ENCODE measurements at regions not wholly inside any gene's neighbourhood (a gene's known extent, or its start where the extent isn't known, plus 50 kb on each side); places are given as distances from the start of the nearest gene placed in this dataset.

- no peak overlapping the region for H3K4me2 ChIP-seq (ENCODE audit: unreplicated experiment)
- no peaks in the 10 kb centered on the region for H4K20me1 ChIP-seq (ENCODE audit: insufficient read depth)
- H2AFZ ChIP-seq: no peak overlapping the region
- H3K9ac ChIP-seq: no peak overlapping the region
- TF ChIP-seq EZH2phosphoT487 (IDR thresholded peaks at IDR 0.05; ENCODE audit: insufficient read depth, low read depth): no peak
- TF ChIP-seq EZH2 (IDR thresholded peaks at IDR 0.05; ENCODE audit: insufficient read depth, poor library complexity, severe bottlenecking): no peak
- no peaks in the 10 kb centered on the region for H3K4me1 ChIP-seq (ENCODE audit: insufficient read depth)
- no peaks in the 10 kb centered on the region for H3K9me2 ChIP-seq (ENCODE audit: insufficient read depth)
- no peak overlapping the region for H3K27ac ChIP-seq
- H3K36me3 ChIP-seq (ENCODE audit: low read depth): no peaks in the 10 kb centered on the region
- in situ Hi-C loops (cut with MboI): no loop called here
- no peak overlapping the region for H3K4me3 ChIP-seq
- H3K27me3 ChIP-seq (replicated peaks; ENCODE audit: insufficient read depth): no peaks in the 10 kb centered on the region
- no peaks in the 10 kb centered on the region for H3K9me3 ChIP-seq (ENCODE audit: low read depth)
- H3K79me2 ChIP-seq (ENCODE audit: insufficient read depth): no peaks in the 10 kb centered on the region
- no peaks in the 10 kb centered on the region for H3F3A ChIP-seq (ENCODE audit: insufficient read depth)
- DNase-seq: peak; percentile 14
- 82 to 100% methylated on average over 2 to 3 of the region's 3 CpGs for WGBS, 2 experiments (ENCODE audit: low coverage in 1 of 2, low lambda C conversion rate in 2 of 2, missing lambda C conversion rate in 2 of 2)
These were observed 103.9 kb upstream of the RFLNA start for GRCh38 chr12:124191024-124191359.

- Histone ChIP-seq H3K27me3 (replicated peaks; ENCODE audit: insufficient read depth) (no peaks in the 10 kb centered on the region), H3K4me2 (ENCODE audit: unreplicated experiment) (no peak overlapping the region), H4K20me1 (ENCODE audit: insufficient read depth) (no peaks in the 10 kb centered on the region), H3K36me3 (ENCODE audit: low read depth) (no peaks in the 10 kb centered on the region), H3K9me3 (ENCODE audit: low read depth) (no peaks in the 10 kb centered on the region), H3K79me2 (ENCODE audit: insufficient read depth) (no peaks in the 10 kb centered on the region), H3K4me1 (ENCODE audit: insufficient read depth) (no peaks in the 10 kb centered on the region), H3K27ac (no peak overlapping the region), H3K9ac (no peak overlapping the region), H2AFZ (no peak overlapping the region), H3F3A (ENCODE audit: insufficient read depth) (no peaks in the 10 kb centered on the region), H3K9me2 (ENCODE audit: insufficient read depth) (no peaks in the 10 kb centered on the region), H3K4me3 (no peak overlapping the region)
- no peak for DNase-seq
- WGBS, 2 experiments (ENCODE audit: low coverage in 1 of 2, low lambda C conversion rate in 2 of 2, missing lambda C conversion rate in 2 of 2): 80 to 82% methylated on average over 12 of the region's 12 CpGs
- TF ChIP-seq EZH2phosphoT487 (IDR thresholded peaks at IDR 0.05; ENCODE audit: insufficient read depth, low read depth) (no peak), EZH2 (IDR thresholded peaks at IDR 0.05; ENCODE audit: insufficient read depth, poor library complexity, severe bottlenecking) (no peak)
- in situ Hi-C loops (cut with MboI): no loop called here
These were observed 102.9 kb upstream of the RFLNA start for GRCh38 chr12:124191966-124192365.

GRCh38 chr12:124194264-124194892 is 100.5 kb upstream of the RFLNA start:
- in situ Hi-C loops (cut with MboI): no loop called here

GRCh38 chr12:124194893-124195566 is 99.9 kb upstream of the RFLNA start:
- no peak for DNase-seq
- in situ Hi-C loops (cut with MboI): no loop called here

More at GRCh38 chr12:124194264-124194892, 100.5 kb upstream of the RFLNA start:
- Histone ChIP-seq H4K20me1 (ENCODE audit: insufficient read depth) (no peaks in the 10 kb centered on the region), H3K9me2 (ENCODE audit: insufficient read depth) (no peaks in the 10 kb centered on the region), H3K9me3 (ENCODE audit: low read depth) (no peaks in the 10 kb centered on the region), H3F3A (ENCODE audit: insufficient read depth) (no peaks in the 10 kb centered on the region), H3K27ac (no peak overlapping the region), H3K4me3 (no peak overlapping the region), H3K9ac (no peak overlapping the region), H2AFZ (no peak overlapping the region), H3K4me1 (ENCODE audit: insufficient read depth) (no peaks in the 10 kb centered on the region), H3K79me2 (ENCODE audit: insufficient read depth) (no peaks in the 10 kb centered on the region), H3K36me3 (ENCODE audit: low read depth) (no peaks in the 10 kb centered on the region), H3K4me2 (ENCODE audit: unreplicated experiment) (no peak overlapping the region), H3K27me3 (replicated peaks; ENCODE audit: insufficient read depth) (no peaks in the 10 kb centered on the region)
- no peak for DNase-seq
- no peak for TF ChIP-seq EZH2phosphoT487 (IDR thresholded peaks at IDR 0.05; ENCODE audit: insufficient read depth, low read depth)
- no peak for TF ChIP-seq EZH2 (IDR thresholded peaks at IDR 0.05; ENCODE audit: insufficient read depth, poor library complexity, severe bottlenecking)
- WGBS, 2 experiments (ENCODE audit: low coverage in 1 of 2, low lambda C conversion rate in 2 of 2, missing lambda C conversion rate in 2 of 2): 63 to 65% methylated on average over 15 of the region's 15 CpGs

More at GRCh38 chr12:124194893-124195566, 99.9 kb upstream of the RFLNA start:
- Histone ChIP-seq H3K4me3 (no peak overlapping the region), H4K20me1 (ENCODE audit: insufficient read depth) (no peaks in the 10 kb centered on the region), H3F3A (ENCODE audit: insufficient read depth) (no peaks in the 10 kb centered on the region), H3K9me3 (ENCODE audit: low read depth) (no peaks in the 10 kb centered on the region), H3K36me3 (ENCODE audit: low read depth) (no peaks in the 10 kb centered on the region), H3K9ac (no peak overlapping the region), H2AFZ (no peak overlapping the region), H3K79me2 (ENCODE audit: insufficient read depth) (no peaks in the 10 kb centered on the region), H3K4me2 (ENCODE audit: unreplicated experiment) (no peak overlapping the region), H3K9me2 (ENCODE audit: insufficient read depth) (no peaks in the 10 kb centered on the region), H3K27me3 (replicated peaks; ENCODE audit: insufficient read depth) (no peaks in the 10 kb centered on the region), H3K27ac (no peak overlapping the region), H3K4me1 (ENCODE audit: insufficient read depth) (no peaks in the 10 kb centered on the region)
- TF ChIP-seq EZH2 (IDR thresholded peaks at IDR 0.05; ENCODE audit: insufficient read depth, poor library complexity, severe bottlenecking) (no peak), EZH2phosphoT487 (IDR thresholded peaks at IDR 0.05; ENCODE audit: insufficient read depth, low read depth) (no peak)
- 77 to 79% methylated on average over 18 of the region's 18 CpGs for WGBS, 2 experiments (ENCODE audit: low coverage in 1 of 2, low lambda C conversion rate in 2 of 2, missing lambda C conversion rate in 2 of 2)

Measured in GM23248 (cell line).